NCI-H1436 treated with DMSO at 0.1 percent for 48 hours (cell line): ENCODE measurements at regions not wholly inside any gene's neighbourhood (a gene's known extent, or its start where the extent isn't known, plus 50 kb on each side); places are given as distances from the start of the nearest gene placed in this dataset.
A peak's percentile ranks its signal among the peaks of the same experiment; 100 is the strongest.
"Not testable (repeated sequence)": the region's sequence is repeated elsewhere in the genome, so short reads cannot be mapped to it uniquely, and the experiment has no call there.

Experiments
- DNase-seq: peaks from one replicate; lab custom pipeline; 2025; lab: John Stamatoyannopoulos, UW

DNA sequence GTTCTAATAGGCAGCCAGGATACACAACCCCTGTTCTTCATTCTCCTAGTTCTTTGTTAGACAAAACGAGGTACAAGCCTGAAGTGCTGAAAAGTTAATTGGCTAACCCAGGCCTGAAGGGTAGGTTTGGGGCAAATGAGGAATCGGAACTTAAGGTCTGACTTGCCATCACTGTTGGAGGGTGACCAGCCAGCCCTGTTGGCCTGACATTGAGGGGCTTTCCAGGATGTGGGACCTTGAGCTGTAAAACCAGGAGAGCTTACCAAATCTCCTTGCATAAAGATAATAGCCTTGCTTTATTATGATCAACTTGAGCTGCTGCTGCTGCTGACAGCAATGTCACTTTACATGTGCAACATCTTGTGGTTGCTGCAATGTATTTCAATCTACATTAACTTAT, 256.0 kb downstream of the VAPA start:
- DNase-seq = no peak

DNA sequence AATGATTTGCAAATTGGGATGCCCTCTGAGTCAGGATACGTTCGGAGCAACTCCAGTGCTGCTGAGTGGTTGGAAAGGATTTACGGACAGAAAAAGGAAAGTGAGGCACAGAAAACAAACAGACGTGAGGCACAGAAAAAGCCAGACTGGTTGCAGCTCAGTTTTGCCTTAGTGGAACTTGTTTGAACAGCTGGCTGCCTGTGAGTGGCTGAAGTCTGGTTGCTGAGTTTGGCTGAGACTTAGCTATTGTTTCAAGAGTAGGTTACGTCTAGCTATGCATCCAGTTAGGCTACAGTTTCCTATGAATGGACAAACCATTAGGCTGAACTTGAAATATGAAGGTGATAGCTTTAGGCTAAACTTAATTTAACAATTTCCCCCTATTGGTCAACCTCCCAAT, 256.6 kb downstream of the VAPA start:
- DNase-seq = no peak

DNA sequence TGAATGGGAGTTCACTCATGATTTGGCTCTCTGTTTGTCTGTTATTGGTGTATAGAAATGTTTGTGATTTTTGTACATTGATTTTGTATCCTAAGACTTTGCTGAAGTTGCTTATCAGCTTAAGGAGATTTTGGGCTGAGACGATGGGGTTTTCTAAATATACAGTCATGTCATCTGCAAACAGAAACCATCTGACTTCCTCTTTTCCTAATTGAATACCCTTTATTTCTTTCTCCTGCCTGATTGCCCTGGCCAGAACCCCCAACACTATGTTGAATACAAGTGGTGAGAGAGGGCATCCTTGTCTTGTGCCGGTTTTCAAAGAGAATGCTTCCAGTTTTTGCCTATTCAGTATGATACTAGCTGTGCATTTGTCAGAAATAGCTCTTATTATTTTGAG, 261.5 kb downstream of the VAPA start:
- not testable (repeated sequence) for DNase-seq

DNA sequence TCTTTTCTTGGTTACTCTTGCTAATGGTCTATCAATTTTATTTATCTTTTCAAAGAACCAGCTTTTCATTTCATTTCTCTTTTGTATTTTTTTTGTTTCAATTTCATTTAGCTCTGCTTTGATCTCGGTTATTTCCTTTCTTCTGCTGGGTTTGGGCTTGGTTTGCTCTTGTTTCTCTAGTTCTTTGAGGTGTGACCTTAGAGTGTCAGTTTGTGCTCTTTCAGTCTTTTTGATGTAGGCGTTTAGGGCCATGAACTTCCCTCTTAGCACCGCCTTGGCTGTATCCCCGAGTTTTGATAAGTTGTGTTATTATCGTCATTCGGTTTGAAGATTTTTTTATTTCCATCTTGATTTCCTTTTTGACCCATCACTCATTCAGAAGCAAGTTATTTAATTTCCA, 265.5 kb downstream of the VAPA start:
- DNase-seq = not testable (repeated sequence)

DNA sequence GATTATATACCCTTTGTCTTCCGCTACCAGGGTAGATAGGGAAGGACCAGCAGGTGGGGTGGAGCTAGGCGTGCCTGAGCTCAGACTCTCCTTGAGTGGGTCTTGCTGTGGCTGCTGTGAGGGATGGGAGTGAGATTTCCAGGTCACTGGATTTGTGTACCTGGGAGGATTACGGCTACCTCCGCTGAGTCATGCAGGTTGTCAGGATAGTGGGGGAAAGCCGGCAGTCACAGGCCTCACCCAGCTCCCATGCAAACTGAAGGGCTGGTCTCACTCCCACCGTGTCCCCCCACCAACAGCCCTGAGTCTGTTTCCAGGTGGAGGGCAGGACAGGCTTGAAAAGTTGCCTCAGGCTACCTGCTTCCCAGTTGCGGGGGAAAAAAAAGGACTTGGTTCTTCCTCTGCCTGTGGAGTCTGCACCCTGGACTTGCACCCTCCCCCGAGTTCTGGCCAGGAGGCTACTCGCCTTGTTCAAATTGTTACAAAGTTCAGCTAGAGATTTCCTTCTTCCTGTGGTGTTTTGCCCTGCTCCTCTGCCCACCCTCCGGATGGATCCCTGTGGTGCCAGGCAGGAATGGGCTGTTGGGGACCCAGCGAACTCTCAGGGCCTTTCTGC, 268.3 kb downstream of the VAPA start:
- DNase-seq = no peak

DNA sequence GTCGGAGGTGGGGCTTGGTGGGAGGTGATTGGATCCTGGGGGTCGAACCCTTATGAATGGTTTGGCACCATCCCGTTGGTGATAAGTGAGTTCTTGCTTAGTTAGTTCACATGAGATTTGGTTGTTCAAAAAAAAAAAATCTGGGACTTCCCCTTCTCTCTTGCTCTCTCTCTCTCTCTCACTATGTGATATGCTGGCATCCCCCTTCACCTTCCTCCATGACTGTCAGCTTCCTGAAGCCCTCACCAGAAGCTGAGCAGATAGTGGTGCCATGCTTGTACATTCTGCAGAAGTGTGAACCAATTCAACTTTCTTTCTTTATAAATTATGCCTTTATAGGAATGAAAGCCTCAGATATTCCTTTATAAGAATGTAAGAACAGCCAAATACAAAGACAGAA, 269.7 kb upstream of the APCDD1 start:
- DNase-seq = no peak

DNA sequence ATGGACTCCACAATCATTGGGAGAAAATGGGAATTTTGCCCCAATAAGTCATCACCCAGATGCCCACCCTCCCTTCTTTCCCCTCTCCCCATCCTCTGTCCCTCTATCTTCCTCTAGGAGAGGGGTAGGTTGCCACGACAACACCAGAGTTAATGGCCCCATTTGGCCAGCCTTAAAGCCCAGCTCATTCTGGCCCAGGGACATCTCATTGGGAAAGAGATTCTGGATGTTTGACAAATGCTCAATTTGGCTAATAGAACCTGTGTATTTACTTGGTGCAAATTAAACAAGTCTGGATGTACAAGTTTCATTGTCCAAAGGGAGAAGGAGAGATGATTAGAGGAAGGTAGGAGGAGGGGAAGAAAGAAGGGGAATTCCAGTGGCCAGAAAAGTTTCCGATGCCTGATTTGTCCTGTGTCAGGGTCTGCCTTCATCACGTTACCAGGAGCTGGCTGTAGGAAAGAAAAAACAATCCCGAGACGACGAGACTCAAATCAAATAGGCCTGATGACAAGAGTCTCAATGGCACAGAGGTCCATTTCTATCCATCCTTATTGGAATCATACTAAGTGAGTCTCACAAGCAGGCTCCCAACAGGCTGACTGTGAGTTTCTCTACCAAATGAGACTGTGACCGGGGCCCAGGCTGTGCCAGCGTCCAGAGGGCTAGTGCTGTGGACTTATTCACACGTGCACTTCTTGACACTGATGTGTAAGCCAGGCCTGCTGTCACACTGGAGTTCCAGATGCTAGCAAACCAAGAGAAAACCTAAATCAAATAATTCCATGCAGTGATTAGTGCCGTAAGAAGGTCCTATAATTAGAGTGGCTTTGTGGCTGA, 265.2 kb upstream of the APCDD1 start:
- DNase-seq = no peak

DNA sequence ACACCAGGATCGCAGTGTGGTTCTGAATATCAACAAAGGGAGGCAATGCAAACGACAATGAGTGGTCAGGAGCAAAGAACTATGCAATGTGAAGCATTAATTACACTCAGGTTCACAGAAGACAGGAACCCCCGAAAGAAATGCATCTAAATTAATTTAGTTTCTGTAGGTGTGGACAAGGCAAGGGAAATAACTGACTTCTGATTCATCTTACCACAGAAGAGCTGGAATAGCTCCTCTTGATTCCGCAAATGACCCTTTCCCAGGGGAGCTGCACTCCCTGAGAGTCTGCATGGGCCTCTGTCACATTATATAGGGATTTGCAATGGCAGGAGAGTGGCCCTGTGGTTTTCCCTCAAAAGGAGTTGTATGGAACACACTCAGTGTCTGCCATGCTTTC, 263.9 kb upstream of the APCDD1 start:
- DNase-seq = no peak

DNA sequence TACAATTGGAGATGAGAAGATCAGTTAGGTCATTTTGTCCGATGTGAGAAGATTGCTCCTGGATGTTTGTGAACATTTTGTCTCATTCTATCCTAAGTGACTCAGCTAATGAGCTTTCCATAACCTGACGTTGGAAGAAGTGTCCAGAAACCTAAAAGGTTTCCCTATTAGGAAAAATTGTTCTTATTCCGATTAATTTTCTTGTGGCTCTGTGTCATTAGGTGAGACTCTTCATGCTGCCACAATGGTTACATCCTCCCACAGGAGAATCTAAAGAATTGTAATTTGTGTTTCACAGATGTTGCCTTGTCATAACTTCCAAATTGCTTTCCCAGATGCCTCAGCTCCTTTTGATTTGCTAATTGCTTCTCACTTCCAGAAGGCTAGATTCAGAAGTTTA, 261.0 kb upstream of the APCDD1 start:
- DNase-seq = no peak

DNA sequence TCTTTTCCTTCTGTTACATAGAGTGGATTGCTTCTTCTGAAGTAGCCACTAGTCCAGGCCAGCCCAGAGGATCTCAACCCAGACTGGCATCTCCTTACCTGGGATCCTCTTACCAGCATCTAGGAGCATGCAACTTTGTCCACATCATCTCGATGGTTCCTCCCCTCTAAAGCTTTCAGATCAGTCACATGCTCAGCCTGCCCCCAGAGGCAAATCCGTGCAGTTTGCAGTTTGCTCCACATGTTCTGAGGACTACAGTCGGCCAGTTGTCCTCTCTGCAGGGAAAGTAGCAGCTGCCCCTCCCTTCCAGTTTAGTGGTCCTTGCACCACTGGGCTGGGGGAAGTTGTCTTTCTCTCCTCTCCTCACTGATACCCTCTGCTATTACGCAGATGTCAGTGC, 259.8 kb upstream of the APCDD1 start:
- no peak for DNase-seq

DNA sequence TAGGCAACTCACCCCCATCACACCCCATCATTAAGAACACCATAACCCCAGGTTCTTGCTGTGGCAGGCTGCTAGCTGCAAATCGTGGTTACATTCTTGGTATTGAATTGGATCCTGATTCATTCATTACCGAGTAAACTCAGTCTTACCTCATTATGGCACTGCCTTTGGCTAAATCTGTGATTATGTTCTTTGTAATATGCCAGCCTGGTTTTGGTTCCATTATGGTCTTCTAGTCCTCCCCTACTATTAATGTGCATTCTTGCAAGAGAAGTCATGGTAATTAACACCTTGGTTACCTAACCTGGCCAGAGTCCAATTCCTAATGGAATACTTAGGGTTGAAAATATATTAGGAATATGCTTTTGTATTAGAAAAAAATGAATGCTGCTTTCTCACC, 258.9 kb upstream of the APCDD1 start:
- DNase-seq = no peak

DNA sequence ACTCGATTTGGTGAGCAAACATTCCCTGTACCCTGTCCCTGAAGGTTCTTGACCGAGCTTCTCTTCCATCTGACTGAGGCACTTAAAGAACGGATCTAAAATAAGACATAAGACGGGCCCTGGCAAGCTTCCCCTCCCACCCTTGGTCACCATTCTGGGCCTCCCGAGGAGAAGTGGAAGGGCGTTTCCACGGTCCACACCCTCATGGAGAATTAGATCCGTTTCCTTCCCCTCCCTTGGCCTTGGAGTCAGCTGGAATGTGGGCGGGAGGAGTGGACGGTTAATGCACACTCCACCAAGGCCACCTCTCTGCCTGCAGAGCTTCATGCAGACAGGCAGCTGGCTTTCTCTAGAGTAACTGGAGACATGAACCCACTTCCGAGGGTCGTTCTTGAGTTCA, 257.3 kb upstream of the APCDD1 start:
- DNase-seq = no peak

DNA sequence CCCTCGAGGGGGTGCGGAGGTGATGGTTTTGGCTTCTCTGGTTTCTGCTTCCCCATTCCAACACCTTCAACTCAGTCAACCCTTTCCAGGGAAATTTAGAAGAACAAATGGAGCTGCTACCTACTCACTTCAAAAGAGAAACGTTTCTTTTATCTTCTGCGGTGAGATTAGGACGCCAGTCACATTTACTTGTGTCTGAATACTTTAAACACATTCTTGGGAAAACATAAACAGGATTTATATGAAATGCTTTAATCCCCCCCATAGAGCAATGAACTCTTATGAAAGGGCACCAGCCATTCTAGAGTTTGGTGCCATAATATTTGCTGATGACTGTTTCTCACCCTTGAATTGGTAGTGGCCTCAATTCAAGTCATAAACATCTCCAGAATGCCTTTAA, 253.2 kb upstream of the APCDD1 start:
- DNase-seq = no peak

DNA sequence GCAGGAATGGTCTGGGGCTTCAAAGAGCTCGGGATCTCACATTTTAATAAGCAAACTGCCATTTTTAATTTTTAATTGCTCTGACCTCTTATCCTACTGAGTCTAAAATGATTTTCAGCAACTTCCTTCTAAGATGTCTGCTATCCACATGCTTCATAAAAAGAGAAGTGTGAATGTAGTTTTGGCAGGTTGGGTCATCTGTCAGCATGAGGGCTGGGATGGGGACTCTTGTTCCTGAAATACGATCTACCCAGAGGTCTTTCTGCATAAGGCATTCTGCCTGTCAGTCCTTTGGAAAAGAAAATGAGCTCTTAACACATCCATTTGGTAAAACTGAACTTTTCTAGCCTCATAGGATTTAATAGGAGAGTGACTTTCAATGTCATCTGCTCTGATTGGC, 252.8 kb upstream of the APCDD1 start:
- DNase-seq = no peak

DNA sequence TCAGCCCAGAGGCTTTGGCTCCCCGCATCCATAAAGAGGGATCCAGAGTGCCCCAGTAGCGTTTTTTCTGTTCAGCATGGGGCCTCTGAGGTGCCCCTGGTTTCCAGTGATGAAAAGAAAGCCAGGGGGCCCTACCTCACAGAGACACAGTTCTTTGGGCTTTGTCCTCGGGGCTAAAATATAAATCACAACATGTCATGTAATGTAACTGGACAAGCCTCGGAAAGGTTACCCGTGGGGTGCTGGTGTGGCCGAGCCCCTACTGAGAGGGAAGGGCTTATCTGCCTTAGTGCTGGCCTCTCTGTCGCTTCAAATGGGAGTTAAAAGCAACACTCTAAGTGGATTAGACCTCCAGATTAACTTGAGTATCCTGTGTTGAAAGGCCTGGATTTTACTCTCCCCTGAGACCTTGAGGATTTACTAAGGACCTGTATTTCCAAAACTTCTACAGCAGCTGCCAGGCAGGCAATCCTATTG, 251.6 kb upstream of the APCDD1 start:
- DNase-seq = no peak

DNA sequence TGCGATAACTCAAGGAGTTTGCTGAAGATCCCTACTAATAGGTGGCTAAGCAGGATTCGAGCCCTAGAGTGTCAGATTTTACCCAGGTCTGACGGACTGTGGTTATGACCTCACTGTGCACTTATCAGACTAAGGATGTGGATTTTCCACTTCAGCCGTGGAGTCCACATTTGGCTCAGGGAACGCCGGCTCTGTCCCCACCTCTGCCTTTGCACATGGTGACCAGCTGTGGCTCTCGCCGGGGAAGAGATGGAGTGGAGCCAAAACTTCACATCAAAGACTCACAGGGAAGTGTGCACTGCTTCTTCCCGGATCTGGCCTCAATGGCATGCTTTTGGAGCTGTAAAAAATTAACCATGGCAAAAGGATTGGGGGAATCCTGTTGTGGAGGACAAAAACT, 249.3 kb upstream of the APCDD1 start:
- DNase-seq = no peak

DNA sequence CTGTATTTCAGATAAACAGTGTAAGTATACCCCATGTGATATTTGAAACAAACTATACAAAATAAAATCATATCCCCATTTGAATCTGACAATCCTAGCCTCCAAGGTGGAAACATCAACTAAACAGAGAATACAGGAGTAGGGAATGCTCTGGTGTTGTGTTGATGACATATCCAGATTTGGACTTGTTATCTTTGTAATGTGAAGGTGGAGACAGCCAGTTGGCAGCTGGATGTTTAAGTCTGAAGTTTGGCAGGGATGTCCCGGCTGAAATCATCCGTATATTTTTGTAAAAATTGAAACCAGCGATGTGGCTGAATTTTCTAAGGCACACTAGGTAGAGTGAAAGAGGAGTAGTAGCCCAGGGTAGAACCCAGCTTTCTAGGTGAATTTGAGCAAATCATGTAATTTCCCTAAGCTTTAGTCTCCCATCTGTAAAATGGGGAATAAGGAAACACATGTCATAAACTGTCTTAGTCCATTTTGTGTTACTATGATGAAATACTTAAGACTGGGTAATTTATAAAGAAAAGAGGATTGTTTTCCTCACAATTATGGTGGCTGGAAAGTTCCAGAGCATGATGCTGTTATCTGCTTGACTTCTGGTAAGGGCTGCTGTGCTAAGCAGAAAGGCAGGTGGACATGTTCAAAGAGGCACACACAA, 246.6 kb upstream of the APCDD1 start:
- no peak for DNase-seq

DNA sequence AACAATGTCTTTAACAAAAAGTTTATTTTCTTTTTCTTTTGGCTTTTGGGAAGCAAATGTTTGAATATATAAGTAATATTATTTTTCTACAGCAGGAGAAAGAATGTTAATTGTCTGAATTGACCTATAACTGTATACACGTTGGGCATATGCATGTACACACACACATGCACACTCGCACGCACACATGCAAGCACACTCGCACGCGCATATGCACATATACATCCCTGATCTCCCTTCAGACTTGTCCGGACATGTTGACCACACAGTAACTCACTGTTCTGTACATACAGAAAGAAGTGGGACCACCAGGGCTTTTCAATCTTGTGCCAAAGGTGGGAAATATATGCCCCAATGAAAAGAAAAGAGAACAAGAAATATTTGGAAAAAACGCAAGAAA, 245.1 kb upstream of the APCDD1 start:
- no peak for DNase-seq

DNA sequence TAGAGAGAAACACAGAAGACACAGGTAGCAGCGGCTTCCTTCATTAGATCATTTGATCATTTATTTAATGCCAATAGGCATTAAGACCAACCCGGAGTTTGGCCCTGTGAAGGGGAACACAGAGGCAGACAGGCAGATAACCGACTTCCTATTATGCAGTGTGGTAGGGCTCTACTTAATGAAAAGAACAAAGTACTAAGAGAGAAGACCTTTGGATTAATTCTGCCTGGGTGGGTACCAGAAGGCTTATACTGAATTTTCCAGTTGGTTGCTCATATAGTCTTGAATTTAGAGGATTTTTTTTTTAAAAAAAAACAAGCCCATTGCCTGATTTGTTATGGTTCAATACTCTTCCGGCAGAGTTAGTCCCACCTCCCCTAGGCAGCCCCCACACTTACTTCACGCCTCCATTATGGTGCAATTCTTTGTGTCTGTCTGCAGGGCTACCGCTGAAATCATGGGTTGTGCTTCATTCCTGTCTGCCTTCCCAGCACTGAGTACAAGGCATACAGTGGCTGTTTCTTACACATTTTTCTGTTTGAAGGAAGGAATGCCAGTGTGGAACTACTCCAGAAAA, 244.3 kb upstream of the APCDD1 start:
- DNase-seq = no peak

DNA sequence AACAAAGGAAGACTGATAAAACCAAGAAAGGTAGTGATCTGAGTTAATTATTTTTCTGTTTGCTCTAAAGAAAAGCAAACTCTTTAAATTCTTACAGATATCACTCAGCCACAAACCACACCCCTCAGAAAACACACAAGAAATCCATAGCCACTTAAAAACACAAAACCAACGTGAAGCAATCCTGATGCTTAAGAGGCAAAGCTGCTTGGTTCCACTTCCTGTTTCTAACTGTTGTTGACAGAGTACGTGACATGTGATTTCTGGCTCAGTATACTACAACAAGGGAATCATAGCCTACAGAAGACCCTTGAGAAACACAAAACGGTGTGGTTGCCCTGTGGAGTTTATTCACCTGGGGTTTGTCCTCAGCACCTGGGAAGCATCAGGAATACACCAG, 240.9 kb upstream of the APCDD1 start:
- peak; percentile 50 for DNase-seq

DNA sequence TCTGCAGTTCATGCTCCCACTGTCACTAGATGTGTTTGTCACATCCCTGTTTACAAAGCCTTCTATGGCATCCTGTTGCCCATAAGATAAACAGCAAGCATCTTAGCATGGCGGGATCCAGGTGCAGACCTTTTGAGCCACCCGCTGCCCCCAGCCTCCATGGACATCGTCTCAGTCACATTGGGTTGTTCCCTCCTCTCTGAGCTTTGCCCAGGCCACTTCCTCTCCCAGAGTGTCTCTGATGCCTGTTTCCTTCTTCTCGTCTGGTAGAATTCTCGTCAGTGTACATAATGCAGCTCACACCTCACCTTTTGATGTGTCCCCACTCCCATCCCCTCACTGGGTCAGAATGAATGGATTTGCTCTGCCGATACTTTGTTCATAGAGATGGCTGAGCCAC, 239.0 kb upstream of the APCDD1 start:
- DNase-seq = no peak

DNA sequence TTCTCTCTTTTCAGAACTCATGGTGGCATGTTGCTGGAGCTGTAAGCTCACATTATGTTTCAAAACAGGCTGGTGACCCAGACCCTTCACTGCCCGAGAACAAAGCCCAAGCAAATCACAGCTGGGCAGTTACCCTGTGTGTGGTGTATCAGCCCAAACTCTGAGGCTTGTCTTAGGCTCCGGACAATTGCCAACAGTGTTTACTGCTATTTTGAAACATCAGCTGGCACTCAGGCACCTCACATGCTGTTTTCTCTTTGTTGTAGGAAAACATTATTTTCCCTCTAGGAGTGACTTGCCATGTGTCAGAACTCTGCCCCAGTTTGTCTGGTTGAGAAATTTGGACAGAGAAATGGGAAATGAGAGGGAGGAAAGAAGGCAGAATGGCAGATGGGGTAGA, 237.6 kb upstream of the APCDD1 start:
- no peak for DNase-seq

DNA sequence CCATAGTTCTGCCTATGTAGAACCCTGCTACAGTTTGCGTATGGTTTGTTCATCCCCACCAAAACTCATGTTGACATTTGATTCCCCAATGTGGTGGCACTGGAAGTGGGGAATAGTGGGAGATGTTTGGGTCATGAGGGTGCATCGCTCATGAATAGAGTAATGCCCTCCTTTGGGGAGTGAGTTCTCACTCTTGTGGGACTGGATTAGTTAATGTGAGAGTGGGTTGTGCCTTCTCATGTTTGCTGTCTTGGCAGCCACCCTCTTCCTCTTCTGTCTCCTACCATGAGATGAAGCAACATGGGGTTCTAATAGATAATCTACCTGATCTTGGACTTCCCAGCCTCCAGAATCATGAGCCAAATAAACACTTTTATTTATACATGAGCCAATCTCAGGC, 237.2 kb upstream of the APCDD1 start:
- no peak for DNase-seq
